HUES6 (cell line): ENCODE measurements at regions not wholly inside any gene's neighbourhood (a gene's known extent, or its start where the extent isn't known, plus 50 kb on each side); places are given as distances from the start of the nearest gene placed in this dataset.

ENCODE experiments used
- H3K27ac ChIP-seq: 2 replicates; pipeline ENCODE4 v1.7.0; 2013; ENCODE audit warnings: low read depth, mild to moderate bottlenecking, low read length, inconsistent platforms
- H3K27me3 ChIP-seq: 2 replicates; pipeline ENCODE4 v1.6.1; 2013; ENCODE audit warnings: low read length; ENCODE audit not compliant: control insufficient read depth, insufficient read depth
- H3K36me3 ChIP-seq: 2 replicates; pipeline ENCODE4 v1.6.1; 2013; ENCODE audit warnings: low read length; ENCODE audit not compliant: control insufficient read depth, insufficient read depth
- H3K4me1 ChIP-seq: 2 replicates; pipeline ENCODE4 v1.6.1; 2013; ENCODE audit warnings: low read length; ENCODE audit not compliant: control insufficient read depth, insufficient read depth
- H3K4me3 ChIP-seq: 2 replicates; pipeline ENCODE4 v1.5.1; 2013; ENCODE audit warnings: low read depth, low read length
- H3K9ac ChIP-seq: one replicate; pipeline ENCODE4 v1.6.1; 2013; ENCODE audit warnings: mild to moderate bottlenecking, low read length
- H3K9me3 ChIP-seq: 2 replicates; pipeline ENCODE4 v1.6.1; 2013; ENCODE audit warnings: low read depth, low read length; ENCODE audit not compliant: control insufficient read depth, insufficient read depth

DNA sequence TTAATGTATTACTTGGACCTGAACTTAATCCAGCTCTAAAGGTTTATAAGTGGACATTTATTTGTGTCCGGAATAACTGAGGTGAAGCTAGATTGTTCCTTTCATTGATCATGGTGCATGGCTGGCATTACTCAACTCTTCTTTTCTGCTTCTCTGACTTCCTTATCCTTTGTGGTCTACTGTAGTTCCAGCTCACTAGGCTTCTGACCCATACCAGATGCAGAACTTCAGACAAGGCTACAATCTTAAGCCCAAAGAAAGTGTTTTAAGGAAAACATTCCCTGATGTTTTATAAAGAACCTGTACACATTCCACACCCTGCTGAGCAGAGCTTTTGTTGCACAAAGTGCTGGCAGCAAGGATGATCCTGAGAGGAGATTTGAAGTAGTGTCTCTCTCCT is 250.8 kb upstream of the TGFBR2 start:
- no peaks in the 10 kb centered on the region for H3K36me3 ChIP-seq
- no peak overlapping the region for H3K4me3 ChIP-seq
- no peaks in the 10 kb centered on the region for H3K9me3 ChIP-seq
- H3K4me1 ChIP-seq = 0 out of 2 replicates have a peak, but pooled peaks cover 5% of the 10 kb centered on the region
- no peak overlapping the region for H3K9ac ChIP-seq
- H3K27ac ChIP-seq = no peak overlapping the region
- H3K27me3 ChIP-seq = no peaks in the 10 kb centered on the region

DNA sequence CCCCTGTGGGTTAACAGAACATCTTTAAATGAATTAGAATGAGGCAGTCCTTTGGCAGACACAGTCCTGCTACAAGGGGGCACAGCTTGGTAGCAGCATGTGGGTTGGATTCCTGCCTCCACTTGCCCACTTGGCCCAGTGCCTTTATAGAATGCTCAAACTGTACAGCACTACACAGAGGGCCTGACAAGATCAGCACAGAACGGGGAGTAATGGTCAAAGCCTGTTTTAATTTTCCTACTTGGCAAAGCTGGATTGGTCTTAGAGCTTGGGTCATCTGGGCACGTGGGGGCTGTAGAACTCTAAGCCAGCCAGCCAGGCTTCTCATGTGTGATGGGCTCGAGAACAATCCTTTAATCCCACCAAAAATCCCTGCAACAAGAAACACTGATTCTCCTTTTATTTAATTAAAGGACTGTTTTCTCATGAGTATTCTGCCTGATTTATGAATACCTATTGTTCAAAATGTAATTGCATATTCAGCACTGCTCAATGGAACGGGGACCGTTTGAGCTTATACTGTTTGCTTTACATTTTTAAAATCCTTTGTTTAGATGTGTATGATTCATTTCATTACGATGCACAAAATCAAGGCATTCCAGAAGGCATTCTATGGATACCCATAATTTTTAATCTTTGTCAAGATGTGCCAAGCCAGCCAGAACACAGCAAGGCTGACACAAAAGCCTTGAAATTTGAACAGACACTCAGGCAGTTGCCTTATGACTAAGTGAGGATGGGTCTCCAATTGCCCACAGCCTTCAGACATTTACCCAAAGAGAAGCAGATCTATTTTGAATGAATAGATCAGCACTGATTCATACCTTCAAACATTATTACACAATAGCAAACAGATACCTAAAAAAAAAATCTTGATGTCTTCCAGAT is 249.3 kb upstream of the TGFBR2 start:
- no peaks in the 10 kb centered on the region for H3K36me3 ChIP-seq
- H3K9ac ChIP-seq = no peak overlapping the region
- H3K27ac ChIP-seq = no peak overlapping the region
- H3K4me3 ChIP-seq = no peak overlapping the region
- H3K27me3 ChIP-seq = no peaks in the 10 kb centered on the region
- no peaks in the 10 kb centered on the region for H3K9me3 ChIP-seq
- H3K4me1 ChIP-seq = 0 out of 2 replicates have a peak, but pooled peaks cover 5% of the 10 kb centered on the region

DNA sequence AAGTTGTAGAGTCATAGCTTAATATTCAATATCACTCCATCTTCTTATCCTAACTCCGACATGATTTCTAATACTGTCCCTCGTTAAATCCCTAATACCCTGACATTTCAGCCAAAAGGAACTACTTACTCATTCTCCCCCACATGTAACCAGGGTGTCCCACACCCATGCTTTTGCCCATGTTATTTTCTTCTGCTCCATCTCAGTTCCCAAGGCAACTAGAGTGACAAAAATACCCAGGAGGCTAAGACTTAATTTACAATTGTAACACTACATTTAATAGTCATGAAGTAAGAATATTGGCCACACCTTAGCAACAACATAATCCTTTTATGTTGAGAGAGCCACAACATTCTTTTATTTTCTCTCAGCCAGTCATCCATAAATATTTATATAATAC is 248.5 kb upstream of the TGFBR2 start:
- Histone ChIP-seq H3K27ac (no peak overlapping the region), H3K4me3 (no peak overlapping the region), H3K27me3 (no peaks in the 10 kb centered on the region), H3K9me3 (no peaks in the 10 kb centered on the region), H3K36me3 (no peaks in the 10 kb centered on the region), H3K4me1 (0 out of 2 replicates have a peak, but pooled peaks cover 5% of the 10 kb centered on the region), H3K9ac (no peak overlapping the region)

DNA sequence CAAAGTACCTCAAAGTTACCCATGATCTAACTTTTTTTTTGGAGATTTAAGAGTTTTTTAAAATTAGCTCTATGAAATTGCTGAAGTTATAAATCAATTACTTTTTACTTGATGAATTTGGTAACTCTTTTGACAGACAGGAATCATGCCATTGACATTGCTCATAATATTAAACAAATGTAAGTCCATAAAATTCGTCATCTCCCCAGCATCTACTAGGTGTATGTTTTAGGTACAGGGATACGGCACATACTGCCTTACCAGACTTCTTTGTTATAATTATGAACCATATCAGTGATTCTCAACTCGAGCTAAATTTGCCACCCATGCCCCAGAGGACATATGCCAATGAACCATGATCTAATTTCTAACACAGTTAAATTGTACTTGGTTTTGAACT is 247.5 kb upstream of the TGFBR2 start:
- no peak overlapping the region for H3K9ac ChIP-seq
- no peak overlapping the region for H3K27ac ChIP-seq
- 0 out of 2 replicates have a peak, but pooled peaks cover 5% of the 10 kb centered on the region for H3K4me1 ChIP-seq
- H3K27me3 ChIP-seq = no peaks in the 10 kb centered on the region
- no peak overlapping the region for H3K4me3 ChIP-seq
- H3K9me3 ChIP-seq = no peaks in the 10 kb centered on the region
- no peaks in the 10 kb centered on the region for H3K36me3 ChIP-seq

DNA sequence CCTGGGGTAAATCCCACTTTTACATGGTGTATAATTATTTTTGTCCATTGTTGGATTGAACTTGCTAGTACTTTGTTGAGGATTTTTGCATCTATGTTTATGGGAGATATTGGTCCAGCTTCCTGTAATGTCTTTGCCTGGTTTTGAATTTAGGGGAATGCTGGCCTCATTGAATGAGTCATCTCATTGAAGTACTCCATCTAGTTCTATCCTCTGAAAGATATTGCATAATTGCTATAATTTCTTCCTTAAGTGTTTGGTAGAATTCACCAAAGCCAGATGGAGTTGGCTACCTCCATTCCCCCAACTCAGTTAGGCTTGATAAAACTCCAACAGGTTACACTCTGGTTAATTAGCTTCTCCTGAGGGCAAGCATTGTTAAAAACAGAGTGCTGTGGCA is 237.4 kb upstream of the TGFBR2 start:
- no peak overlapping the region for H3K4me3 ChIP-seq
- H3K27me3 ChIP-seq = no peaks in the 10 kb centered on the region
- H3K9me3 ChIP-seq = no peaks in the 10 kb centered on the region
- no peaks in the 10 kb centered on the region for H3K4me1 ChIP-seq
- no peak overlapping the region for H3K27ac ChIP-seq
- no peaks in the 10 kb centered on the region for H3K36me3 ChIP-seq
- H3K9ac ChIP-seq = no peak overlapping the region

DNA sequence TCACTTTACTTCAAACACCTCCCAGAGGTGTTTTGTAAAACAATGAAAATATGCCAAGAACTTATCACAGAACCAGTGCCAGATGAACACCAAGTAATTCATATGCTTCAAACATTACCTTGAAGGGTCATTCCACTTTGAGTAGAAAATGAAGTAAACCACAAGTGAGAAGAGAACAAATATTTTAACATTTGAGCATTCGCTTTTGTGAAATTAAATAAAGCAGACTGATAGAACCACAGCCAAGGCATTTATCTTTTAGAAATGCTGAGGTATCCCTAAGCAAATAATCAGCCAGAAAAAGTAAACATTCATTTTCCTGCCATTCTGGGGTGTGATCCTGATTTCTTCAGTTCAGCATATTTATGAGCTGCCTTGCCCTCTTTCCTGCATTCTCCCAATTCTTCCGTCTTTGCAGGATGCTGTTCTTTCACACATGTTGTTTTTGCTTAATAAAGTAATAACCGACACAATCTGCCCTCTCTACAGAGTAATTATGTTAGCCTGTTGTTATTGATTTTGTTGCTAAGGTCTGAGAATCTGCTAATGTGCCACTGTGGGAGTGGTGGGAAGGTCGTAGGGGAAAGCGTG is 235.6 kb upstream of the TGFBR2 start:
- Histone ChIP-seq H3K9me3 (no peaks in the 10 kb centered on the region), H3K27ac (no peak overlapping the region), H3K4me1 (no peaks in the 10 kb centered on the region), H3K27me3 (no peaks in the 10 kb centered on the region), H3K9ac (no peak overlapping the region), H3K36me3 (no peaks in the 10 kb centered on the region), H3K4me3 (no peak overlapping the region)

DNA sequence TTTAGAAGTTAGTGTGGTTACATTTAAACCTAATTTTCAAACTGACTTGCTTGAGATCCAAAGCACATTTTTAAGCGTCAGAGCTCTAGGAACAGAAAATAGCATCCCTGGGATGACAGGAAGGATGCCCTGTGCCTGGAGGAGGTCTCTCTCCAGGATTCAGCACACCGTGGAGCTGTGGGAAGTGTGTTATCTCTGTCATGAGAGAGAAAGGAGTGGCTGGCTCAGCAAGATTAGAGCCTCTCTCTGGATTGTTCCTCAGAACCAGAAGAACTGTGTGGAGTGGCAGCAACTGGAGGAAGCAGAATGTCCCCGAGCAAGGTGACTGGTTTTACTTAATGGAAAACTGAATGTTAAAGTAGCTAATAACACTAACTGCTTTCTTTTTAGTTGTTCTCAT is 233.6 kb upstream of the TGFBR2 start:
- no peaks in the 10 kb centered on the region for H3K27me3 ChIP-seq
- no peak overlapping the region for H3K9ac ChIP-seq
- no peak overlapping the region for H3K27ac ChIP-seq
- H3K9me3 ChIP-seq = no peaks in the 10 kb centered on the region
- no peaks in the 10 kb centered on the region for H3K4me1 ChIP-seq
- H3K36me3 ChIP-seq = no peaks in the 10 kb centered on the region
- no peak overlapping the region for H3K4me3 ChIP-seq

DNA sequence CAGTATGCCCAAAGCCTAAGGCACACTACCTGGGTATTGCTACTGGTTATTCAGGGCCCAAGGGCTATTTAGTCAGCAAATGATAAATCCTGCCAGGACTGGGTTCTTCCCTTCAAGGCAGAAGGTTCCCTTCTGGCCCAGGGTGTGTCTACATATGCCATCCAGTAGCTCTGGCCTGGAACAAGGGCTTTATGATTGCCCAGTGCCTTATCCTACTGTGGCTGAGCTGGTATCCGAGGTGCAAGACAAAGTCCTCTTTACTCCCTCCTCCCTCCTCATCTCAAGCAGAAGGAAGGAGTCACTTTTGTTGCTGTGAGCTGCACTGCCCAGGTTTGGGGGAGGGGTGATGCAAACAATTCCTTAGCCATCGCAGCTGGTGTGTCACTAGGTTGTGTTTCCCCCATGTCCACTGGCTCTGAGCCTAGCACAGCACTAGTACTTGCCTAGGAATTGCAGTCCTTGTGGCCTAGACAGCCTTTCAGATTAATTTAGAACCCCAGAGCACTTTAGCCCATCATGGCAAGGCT is 221.8 kb upstream of the TGFBR2 start:
- H3K36me3 ChIP-seq = no peaks in the 10 kb centered on the region
- H3K9ac ChIP-seq = no peak overlapping the region
- H3K4me3 ChIP-seq = no peak overlapping the region
- H3K4me1 ChIP-seq = peaks cover 5% of the 10 kb centered on the region; the same call in 1 of the 2 replicates
- no peaks in the 10 kb centered on the region for H3K27me3 ChIP-seq
- H3K9me3 ChIP-seq = no peaks in the 10 kb centered on the region; the same call in 1 of the 2 replicates
- H3K27ac ChIP-seq = no peak overlapping the region

DNA sequence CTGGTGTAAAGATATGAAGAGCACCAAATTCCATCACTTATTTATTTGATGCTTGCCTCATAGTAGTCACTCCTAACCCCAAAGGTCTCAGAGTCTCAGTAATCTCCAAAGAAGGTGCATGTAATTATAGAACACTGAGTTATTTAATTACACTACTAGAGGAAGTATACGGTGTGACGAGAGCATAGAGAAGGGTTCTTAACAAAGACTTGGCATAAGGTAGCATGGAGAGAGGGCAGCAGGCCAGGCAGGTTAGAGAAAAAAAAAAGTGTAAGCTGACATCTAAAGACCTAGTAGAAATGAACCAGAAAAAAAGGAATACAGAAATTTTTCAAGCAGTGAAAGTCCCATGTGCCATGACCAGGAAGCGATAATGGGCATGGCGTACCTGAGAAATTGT is 213.3 kb upstream of the TGFBR2 start:
- H3K9me3 ChIP-seq = no peaks in the 10 kb centered on the region
- H3K4me3 ChIP-seq = no peak overlapping the region
- H3K36me3 ChIP-seq = no peaks in the 10 kb centered on the region
- no peak overlapping the region for H3K27ac ChIP-seq
- no peaks in the 10 kb centered on the region for H3K4me1 ChIP-seq
- H3K27me3 ChIP-seq = no peaks in the 10 kb centered on the region
- H3K9ac ChIP-seq = no peak overlapping the region

DNA sequence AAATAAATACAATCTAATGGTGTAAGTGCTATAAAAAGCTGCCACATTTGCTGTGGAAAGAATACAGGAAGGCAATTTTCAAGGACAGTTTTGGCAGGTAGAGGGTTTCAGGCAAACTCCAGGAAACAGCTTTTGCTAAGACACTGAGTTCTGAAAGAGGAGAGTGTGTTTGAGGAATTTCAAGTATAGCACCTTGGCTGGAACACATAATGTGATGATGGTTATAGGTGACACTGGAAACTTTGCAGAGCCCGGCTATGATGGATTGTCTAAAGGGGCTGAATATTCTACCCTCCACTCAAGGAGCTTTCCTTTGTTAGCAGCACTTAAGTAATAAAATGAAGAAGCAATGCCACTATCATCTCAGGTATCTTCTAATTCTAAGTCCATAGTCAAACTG is 209.4 kb upstream of the TGFBR2 start:
- Histone ChIP-seq H3K9ac (no peak overlapping the region), H3K4me3 (no peak overlapping the region), H3K36me3 (no peaks in the 10 kb centered on the region), H3K27ac (no peak overlapping the region), H3K4me1 (peaks cover 3% of the 10 kb centered on the region; the same call in 1 of the 2 replicates), H3K27me3 (no peaks in the 10 kb centered on the region), H3K9me3 (no peaks in the 10 kb centered on the region)
